WTC11 (cell line): ENCODE measurements at regions not wholly inside any gene's neighbourhood (a gene's known extent, or its start where the extent isn't known, plus 50 kb on each side); places are given as distances from the start of the nearest gene placed in this dataset.
A peak's percentile ranks its signal among the peaks of the same experiment; 100 is the strongest.

Source experiments
- ATAC-seq: fragments of 200-7000 bp; cut with Tn5 transposase; 2 replicates; pipeline ENCODE4 v1.10.0; 2021; ENCODE audit warnings: mild to moderate bottlenecking, moderate library complexity
- CTCF ChIA-PET: fragments of 300-600 bp; sonication (Branson Sonifier 250); formaldehyde crosslinking; loops from one replicate; lab custom pipeline; 2021; ENCODE audit warnings: antibody characterized with exemption; lab: Charles Lee
- POLR2A ChIA-PET: fragments of 350-600 bp; sonication (Branson Sonifier 250); formaldehyde crosslinking; loops from one replicate; lab custom pipeline; 2021; ENCODE audit warnings: antibody characterized with exemption; lab: Charles Lee
- DNase-seq: peaks from one replicate; pipeline ENCODE4 v3.0.0; 2021; ENCODE audit warnings: low spot score
- H3K27ac Mint-ChIP-seq: 2 replicates; pipeline ENCODE4 v1.8.0; 2021; ENCODE audit warnings: mixed read lengths
- H3K27me3 Mint-ChIP-seq: 2 replicates; pipeline ENCODE4 v1.8.0; 2021; ENCODE audit warnings: low read depth, mild to moderate bottlenecking, moderate library complexity, mixed read lengths
- H3K36me3 Mint-ChIP-seq: 2 replicates; pipeline ENCODE4 v1.8.0; 2021; ENCODE audit warnings: mixed read lengths
- H3K4me1 Mint-ChIP-seq: 2 replicates; pipeline ENCODE4 v1.8.0; 2022; ENCODE audit warnings: mixed read lengths
- H3K4me3 Mint-ChIP-seq: 2 replicates; pipeline ENCODE4 v1.8.0; 2021; ENCODE audit warnings: mild to moderate bottlenecking, moderate library complexity, mixed read lengths
- H3K9me3 Mint-ChIP-seq: 2 replicates; pipeline ENCODE4 v1.8.0; 2021; ENCODE audit warnings: mixed read lengths
- CREM ChIP-seq: sonication (generic); formaldehyde crosslinking; IDR thresholded peaks from 2 replicates; pipeline ENCODE4 v1.8.1; 2022; ENCODE audit warnings: mild to moderate bottlenecking, missing genetic modification reagents, moderate library complexity
- HMGA2 ChIP-seq: fragments of 250-450 bp; sonication (Bioruptor Pico); IDR thresholded peaks from 2 replicates; pipeline ENCODE4 v1.4.0; 2021; ENCODE audit warnings: mild to moderate bottlenecking, moderate library complexity
- KAT7 ChIP-seq: sonication (generic); formaldehyde crosslinking; IDR thresholded peaks from 2 replicates; pipeline ENCODE4 v1.8.1; 2023; ENCODE audit warnings: missing genetic modification reagents, mild to moderate bottlenecking, borderline replicate concordance
- MXD4 ChIP-seq: fragments of 250-450 bp; sonication (Bioruptor Pico); IDR thresholded peaks from 2 replicates; pipeline ENCODE4 v1.8.0; 2021; ENCODE audit warnings: mild to moderate bottlenecking, moderate library complexity, borderline replicate concordance
- NR1H2 ChIP-seq: sonication (generic); formaldehyde crosslinking; IDR thresholded peaks from 2 replicates; pipeline ENCODE4 v1.9.0; 2021; ENCODE audit warnings: mild to moderate bottlenecking, moderate library complexity, missing genetic modification reagents
- NR3C1 ChIP-seq: sonication (generic); formaldehyde crosslinking; conservative IDR thresholded peaks from 2 replicates; pipeline ENCODE4 v1.8.1; 2023; ENCODE audit warnings: low read depth, mild to moderate bottlenecking, missing genetic modification reagents
- PRRX2 ChIP-seq: fragments of 250-450 bp; sonication (Bioruptor Pico); IDR thresholded peaks from 2 replicates; pipeline ENCODE4 v1.8.0; 2021; ENCODE audit warnings: mild to moderate bottlenecking
- RELA ChIP-seq: sonication (generic); formaldehyde crosslinking; IDR thresholded peaks from 2 replicates; pipeline ENCODE4 v1.8.1; 2022; ENCODE audit warnings: missing genetic modification reagents, mild to moderate bottlenecking, borderline replicate concordance
- RORB ChIP-seq: fragments of 250-450 bp; sonication (Bioruptor Pico); IDR thresholded peaks from 2 replicates; pipeline ENCODE4 v1.9.0; 2021; ENCODE audit warnings: mild to moderate bottlenecking
- SMAD3 ChIP-seq: sonication (generic); formaldehyde crosslinking; IDR thresholded peaks from 2 replicates; pipeline ENCODE4 v1.8.0; 2022; ENCODE audit warnings: missing genetic modification reagents, mild to moderate bottlenecking, borderline replicate concordance
- SMAD4 ChIP-seq: sonication (generic); formaldehyde crosslinking; IDR thresholded peaks from 2 replicates; pipeline ENCODE4 v1.8.0; 2022; ENCODE audit warnings: mild to moderate bottlenecking, missing genetic modification reagents
- SP1 ChIP-seq: sonication (generic); formaldehyde crosslinking; conservative IDR thresholded peaks from 2 replicates; pipeline ENCODE4 v1.8.1; 2022; ENCODE audit warnings: missing genetic modification reagents
- TEAD4 ChIP-seq: sonication (generic); formaldehyde crosslinking; IDR thresholded peaks from 2 replicates; pipeline ENCODE4 v1.8.0; 2022; ENCODE audit warnings: mild to moderate bottlenecking, missing genetic modification reagents
- ZNF121 ChIP-seq: sonication (generic); formaldehyde crosslinking; IDR thresholded peaks from 2 replicates; pipeline ENCODE4 v1.8.0; 2023; ENCODE audit warnings: missing genetic modification reagents
- TF ChIP-seq, protein P1 (sequence below): sonication (generic); formaldehyde crosslinking; IDR thresholded peaks from 2 replicates; pipeline ENCODE4 v1.8.1; 2023; ENCODE audit warnings: mild to moderate bottlenecking, missing genetic modification reagents, moderate library complexity
- TF ChIP-seq, protein P2 (sequence below): sonication (generic); formaldehyde crosslinking; IDR thresholded peaks from 2 replicates; pipeline ENCODE4 v1.8.1; 2023; ENCODE audit warnings: mild to moderate bottlenecking, moderate library complexity, missing genetic modification reagents
- TF ChIP-seq, protein P3 (sequence below): fragments of 250-450 bp; sonication (Bioruptor Pico); IDR thresholded peaks from 2 replicates; pipeline ENCODE4 v1.9.0; 2021; ENCODE audit warnings: moderate library complexity, mild to moderate bottlenecking, inconsistent platforms, borderline replicate concordance
- TF ChIP-seq, protein P4 (sequence below): sonication (generic); formaldehyde crosslinking; IDR thresholded peaks from 2 replicates; pipeline ENCODE4 v1.8.1; 2023; ENCODE audit warnings: mild to moderate bottlenecking, missing genetic modification reagents, borderline replicate concordance

DNA sequence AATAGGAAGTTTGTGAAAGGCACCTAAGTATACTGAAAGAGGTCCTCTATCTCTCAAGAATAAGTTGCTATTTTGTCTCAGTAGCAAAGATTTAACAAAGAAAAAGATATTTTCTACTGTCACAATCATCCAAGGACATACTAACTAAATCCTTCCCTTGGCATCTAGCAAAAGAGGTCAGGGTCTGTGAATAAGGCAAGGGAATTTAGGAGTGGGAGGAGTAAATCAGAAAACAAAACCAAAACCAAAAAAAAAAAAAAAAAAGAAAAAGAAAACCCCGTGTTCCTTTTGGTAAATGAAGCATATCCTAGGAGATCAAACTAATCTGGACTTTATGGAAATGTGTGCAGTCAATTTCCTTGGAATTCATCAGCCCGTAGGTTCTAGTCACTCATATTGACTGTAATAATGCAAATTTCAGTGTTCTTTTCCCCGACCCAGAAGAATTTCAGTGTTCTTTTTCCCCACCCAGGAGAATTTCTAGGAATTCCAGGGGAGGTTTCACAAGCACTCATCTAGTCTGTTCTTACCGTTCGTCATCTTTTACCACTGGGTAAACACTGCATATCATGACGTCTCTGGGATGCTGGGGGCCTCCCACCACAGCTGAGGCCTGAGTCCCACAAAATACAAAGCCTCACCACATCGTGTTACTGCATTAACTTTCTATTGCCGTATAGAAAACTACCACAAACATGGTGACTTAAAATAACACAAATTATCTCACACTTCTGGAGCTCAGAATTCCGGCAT, 113.8 kb upstream of the CCDC54 start:
- TF ChIP-seq, protein P1, sequence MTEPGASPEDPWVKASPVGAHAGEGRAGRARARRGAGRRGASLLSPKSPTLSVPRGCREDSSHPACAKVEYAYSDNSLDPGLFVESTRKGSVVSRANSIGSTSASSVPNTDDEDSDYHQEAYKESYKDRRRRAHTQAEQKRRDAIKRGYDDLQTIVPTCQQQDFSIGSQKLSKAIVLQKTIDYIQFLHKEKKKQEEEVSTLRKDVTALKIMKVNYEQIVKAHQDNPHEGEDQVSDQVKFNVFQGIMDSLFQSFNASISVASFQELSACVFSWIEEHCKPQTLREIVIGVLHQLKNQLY (CRISPR knock-in tag): no peak
- TF ChIP-seq, protein P2, sequence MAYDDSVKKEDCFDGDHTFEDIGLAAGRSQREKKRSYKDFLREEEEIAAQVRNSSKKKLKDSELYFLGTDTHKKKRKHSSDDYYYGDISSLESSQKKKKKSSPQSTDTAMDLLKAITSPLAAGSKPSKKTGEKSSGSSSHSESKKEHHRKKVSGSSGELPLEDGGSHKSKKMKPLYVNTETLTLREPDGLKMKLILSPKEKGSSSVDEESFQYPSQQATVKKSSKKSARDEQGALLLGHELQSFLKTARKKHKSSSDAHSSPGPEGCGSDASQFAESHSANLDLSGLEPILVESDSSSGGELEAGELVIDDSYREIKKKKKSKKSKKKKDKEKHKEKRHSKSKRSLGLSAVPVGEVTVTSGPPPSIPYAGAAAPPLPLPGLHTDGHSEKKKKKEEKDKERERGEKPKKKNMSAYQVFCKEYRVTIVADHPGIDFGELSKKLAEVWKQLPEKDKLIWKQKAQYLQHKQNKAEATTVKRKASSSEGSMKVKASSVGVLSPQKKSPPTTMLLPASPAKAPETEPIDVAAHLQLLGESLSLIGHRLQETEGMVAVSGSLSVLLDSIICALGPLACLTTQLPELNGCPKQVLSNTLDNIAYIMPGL (CRISPR knock-in tag): no peak
- TF ChIP-seq HMGA2 (no peak), PRRX2 (CRISPR knock-in tag) (no peak)
- TF ChIP-seq, protein P3, sequence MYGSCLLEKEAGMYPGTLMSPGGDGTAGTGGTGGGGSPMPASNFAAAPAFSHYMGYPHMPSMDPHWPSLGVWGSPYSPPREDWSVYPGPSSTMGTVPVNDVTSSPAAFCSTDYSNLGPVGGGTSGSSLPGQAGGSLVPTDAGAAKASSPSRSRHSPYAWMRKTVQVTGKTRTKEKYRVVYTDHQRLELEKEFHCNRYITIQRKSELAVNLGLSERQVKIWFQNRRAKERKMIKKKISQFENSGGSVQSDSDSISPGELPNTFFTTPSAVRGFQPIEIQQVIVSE (CRISPR knock-in tag): no peak
- TF ChIP-seq, all 79 proteins: peak for 0
- Mint-ChIP-seq H3K36me3 (no peaks in the 10 kb centered on the region), H3K9me3 (no peaks in the 10 kb centered on the region), H3K4me3 (no peak overlapping the region), H3K4me1 (peaks cover 25% of the 10 kb centered on the region), H3K27ac (no peak overlapping the region), H3K27me3 (no peaks in the 10 kb centered on the region; the same call in 1 of the 2 replicates)
- ATAC-seq (no peak), DNase-seq (no peak)
- CTCF ChIA-PET: interaction anchor here (1.2 kb wide), 2 partner anchors 27 to 150 kb away, joined by 3 to 4 read pairs; no protein-coding TSS in a partner anchor
- POLR2A ChIA-PET: no interaction called here

DNA sequence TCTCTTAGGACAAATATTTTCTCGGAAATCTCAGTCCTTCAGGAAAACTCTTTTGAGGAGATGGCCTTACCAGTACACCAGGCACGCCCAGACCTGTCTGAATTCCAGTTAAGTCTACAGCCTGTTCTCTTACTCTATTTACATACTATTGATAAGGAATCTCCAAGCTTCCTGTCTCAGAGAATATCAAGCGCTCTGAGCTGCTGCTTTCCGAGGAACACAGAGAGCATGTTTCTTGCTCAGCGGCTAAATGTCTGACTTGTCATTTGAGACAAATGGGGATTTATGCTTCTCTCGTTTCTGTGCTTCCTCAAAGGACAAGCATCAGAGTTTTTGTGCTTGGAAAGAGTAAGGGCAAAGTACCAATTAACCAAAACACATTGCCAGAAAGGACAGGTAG, 112.4 kb upstream of the CCDC54 start:
- TF ChIP-seq TEAD4 (CRISPR knock-in tag) (no peak), SMAD3 (CRISPR knock-in tag) (no peak), NR1H2 (CRISPR knock-in tag) (no peak), RORB (CRISPR knock-in tag) (no peak), KAT7 (no peak)
- ChIA-PET CTCF (interaction anchor here (1.4 kb wide), 1 partner anchor 164 kb away, joined by 4 read pairs; no protein-coding TSS in a partner anchor), POLR2A (no interaction called here)
- no peak for DNase-seq
- Mint-ChIP-seq H3K9me3 (no peaks in the 10 kb centered on the region), H3K27ac (peak overlapping the region; percentile 52), H3K4me3 (no peak overlapping the region), H3K4me1 (peaks cover 28% of the 10 kb centered on the region), H3K27me3 (no peaks in the 10 kb centered on the region; the same call in 1 of the 2 replicates), H3K36me3 (no peaks in the 10 kb centered on the region)
- ATAC-seq: peak; percentile 82

DNA sequence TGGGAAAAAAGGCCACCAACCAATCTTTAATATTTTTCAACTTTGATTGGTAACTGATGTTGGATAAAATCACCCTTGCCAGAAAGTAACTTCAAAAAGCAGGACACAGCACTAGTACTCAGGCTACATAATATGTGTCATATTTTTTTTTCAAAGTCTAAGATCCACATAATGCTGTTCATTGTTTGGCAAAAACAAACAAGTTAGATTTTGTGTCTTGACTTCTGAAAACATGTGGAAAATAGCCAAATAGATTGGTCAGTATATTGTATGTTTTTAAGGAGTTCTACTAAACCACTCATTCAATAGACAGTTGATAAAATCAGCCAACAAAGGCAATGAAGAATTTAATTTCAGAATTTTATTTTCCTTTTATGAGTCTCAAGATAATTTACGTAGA, 111.7 kb upstream of the CCDC54 start:
- H3K27me3 Mint-ChIP-seq: no peaks in the 10 kb centered on the region; the same call in 1 of the 2 replicates
- CTCF ChIA-PET: interaction anchor here (1.4 kb wide), 1 partner anchor 164 kb away, joined by 4 read pairs; no protein-coding TSS in a partner anchor
- H3K9me3 Mint-ChIP-seq: no peaks in the 10 kb centered on the region
- no peak overlapping the region for H3K4me3 Mint-ChIP-seq
- no peak overlapping the region for H3K27ac Mint-ChIP-seq
- no peaks in the 10 kb centered on the region for H3K36me3 Mint-ChIP-seq
- ATAC-seq (no peak), DNase-seq (no peak)
- TF ChIP-seq SP1 (CRISPR knock-in tag) (no peak), ZNF121 (CRISPR knock-in tag) (no peak), RORB (CRISPR knock-in tag) (no peak), SMAD4 (CRISPR knock-in tag) (no peak), NR3C1 (no peak), CREM (CRISPR knock-in tag) (no peak), MXD4 (CRISPR knock-in tag) (no peak), RELA (CRISPR knock-in tag) (no peak)
- TF ChIP-seq, protein P4, sequence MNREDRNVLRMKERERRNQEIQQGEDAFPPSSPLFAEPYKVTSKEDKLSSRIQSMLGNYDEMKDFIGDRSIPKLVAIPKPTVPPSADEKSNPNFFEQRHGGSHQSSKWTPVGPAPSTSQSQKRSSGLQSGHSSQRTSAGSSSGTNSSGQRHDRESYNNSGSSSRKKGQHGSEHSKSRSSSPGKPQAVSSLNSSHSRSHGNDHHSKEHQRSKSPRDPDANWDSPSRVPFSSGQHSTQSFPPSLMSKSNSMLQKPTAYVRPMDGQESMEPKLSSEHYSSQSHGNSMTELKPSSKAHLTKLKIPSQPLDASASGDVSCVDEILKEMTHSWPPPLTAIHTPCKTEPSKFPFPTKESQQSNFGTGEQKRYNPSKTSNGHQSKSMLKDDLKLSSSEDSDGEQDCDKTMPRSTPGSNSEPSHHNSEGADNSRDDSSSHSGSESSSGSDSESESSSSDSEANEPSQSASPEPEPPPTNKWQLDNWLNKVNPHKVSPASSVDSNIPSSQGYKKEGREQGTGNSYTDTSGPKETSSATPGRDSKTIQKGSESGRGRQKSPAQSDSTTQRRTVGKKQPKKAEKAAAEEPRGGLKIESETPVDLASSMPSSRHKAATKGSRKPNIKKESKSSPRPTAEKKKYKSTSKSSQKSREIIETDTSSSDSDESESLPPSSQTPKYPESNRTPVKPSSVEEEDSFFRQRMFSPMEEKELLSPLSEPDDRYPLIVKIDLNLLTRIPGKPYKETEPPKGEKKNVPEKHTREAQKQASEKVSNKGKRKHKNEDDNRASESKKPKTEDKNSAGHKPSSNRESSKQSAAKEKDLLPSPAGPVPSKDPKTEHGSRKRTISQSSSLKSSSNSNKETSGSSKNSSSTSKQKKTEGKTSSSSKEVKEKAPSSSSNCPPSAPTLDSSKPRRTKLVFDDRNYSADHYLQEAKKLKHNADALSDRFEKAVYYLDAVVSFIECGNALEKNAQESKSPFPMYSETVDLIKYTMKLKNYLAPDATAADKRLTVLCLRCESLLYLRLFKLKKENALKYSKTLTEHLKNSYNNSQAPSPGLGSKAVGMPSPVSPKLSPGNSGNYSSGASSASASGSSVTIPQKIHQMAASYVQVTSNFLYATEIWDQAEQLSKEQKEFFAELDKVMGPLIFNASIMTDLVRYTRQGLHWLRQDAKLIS (CRISPR knock-in tag): no peak
- TF ChIP-seq, protein P3 (CRISPR knock-in tag): no peak
- H3K4me1 Mint-ChIP-seq: peaks cover 28% of the 10 kb centered on the region
- POLR2A ChIA-PET: no interaction called here
